Endothelial cell of umbilical vein (primary cell): ENCODE measurements at regions not wholly inside any gene's neighbourhood (a gene's known extent, or its start where the extent isn't known, plus 50 kb on each side); places are given as distances from the start of the nearest gene placed in this dataset.

ENCODE experiments used
- BruUV-seq: library from RNA; stranded (reverse); fragments of 400-500 nt; replicated peaks from 2 replicates; lab custom pipeline; 2021; lab: Mats Ljungman, UMichigan
- CTCF ChIA-PET: fragments of 300-600, 350-600 bp; sonication (Branson Sonifier 250); formaldehyde crosslinking; loops from one replicate; lab custom pipeline; 2021; ENCODE audit warnings: antibody characterized with exemption, inconsistent platforms; lab: Charles Lee
- POLR2A ChIA-PET: fragments of 300-600, 350-600 bp; sonication (Branson Sonifier 250); formaldehyde crosslinking; loops from one replicate; lab custom pipeline; 2021; ENCODE audit warnings: antibody characterized with exemption, inconsistent platforms; lab: Charles Lee
- DNase-seq: peaks from one replicate; pipeline ENCODE4 v3.0.0-alpha.2; 2011; ENCODE audit warnings: low read depth, low spot score
- FAIRE-seq: peaks from 2 replicates; lab custom pipeline; 2011; peaks lifted over from hg19 to GRCh38; lab: Jason Lieb, UNC
- H2AFZ ChIP-seq: 2 replicates; pipeline ENCODE4 v1.6.0; 2012; ENCODE audit warnings: low read depth, low read length, control low read depth, inconsistent platforms
- H3K27ac ChIP-seq: 2 replicates; pipeline ENCODE4 v1.5.1; 2011; ENCODE audit warnings: low read depth, mild to moderate bottlenecking, control low read depth, low read length, moderate library complexity; ENCODE audit not compliant: insufficient read depth
- H3K27me3 ChIP-seq, 2 experiments: 2 replicates each; pipeline versions ENCODE4 v1.6.0 to v1.6.1; 2011; ENCODE audit warnings: low read length in 2 of 2, mixed read lengths in 1 of 2; ENCODE audit not compliant: control insufficient read depth in 2 of 2, insufficient read depth in 2 of 2
- H3K36me3 ChIP-seq, 2 experiments: 2 replicates in 1 of 2; 3 replicates in 1 of 2; pipeline ENCODE4 v1.5.1; 2011; ENCODE audit warnings: low read length in 2 of 2, mild to moderate bottlenecking in 1 of 2, moderate library complexity in 1 of 2; ENCODE audit not compliant: control insufficient read depth in 2 of 2, insufficient read depth in 2 of 2; ENCODE audit errors: extremely low read depth in 1 of 2
- H3K4me1 ChIP-seq: 3 replicates; pipeline ENCODE4 v1.5.1; 2011; ENCODE audit warnings: mild to moderate bottlenecking, low read length; ENCODE audit not compliant: control insufficient read depth, insufficient read depth; ENCODE audit errors: extremely low read depth
- H3K4me2 ChIP-seq: 2 replicates; pipeline ENCODE4 v1.6.1; 2011; ENCODE audit warnings: low read length, control low read depth, mixed read lengths; ENCODE audit not compliant: insufficient read depth
- H3K4me3 ChIP-seq, 3 experiments: fragments of 200-600 bp in 1 of 3; sonication (generic), shearing (Covaris generic) in 1 of 3; replicated peaks in 1 of 3; 2 replicates each; pipeline ENCODE4 v1.5.1; 2011 to 2016; ENCODE audit warnings: control low read depth in 3 of 3, low read length in 3 of 3, mild to moderate bottlenecking in 2 of 3, inconsistent platforms in 1 of 3, low read depth in 1 of 3, moderate library complexity in 1 of 3; ENCODE audit not compliant: insufficient read depth in 1 of 3
- H3K79me2 ChIP-seq: 2 replicates; pipeline ENCODE4 v1.6.0; 2012; ENCODE audit warnings: low read length, inconsistent platforms; ENCODE audit not compliant: control insufficient read depth, insufficient read depth
- H3K9ac ChIP-seq: replicated peaks from 2 replicates; pipeline ENCODE3; 2011; ENCODE audit warnings: low read length, control low read depth; ENCODE audit not compliant: insufficient read depth; ENCODE audit errors: extremely low read depth
- H3K9me1 ChIP-seq: replicated peaks from 3 replicates; pipeline ENCODE4 v1.6.0; 2011; ENCODE audit warnings: mild to moderate bottlenecking, low read length; ENCODE audit not compliant: control insufficient read depth, insufficient read depth; ENCODE audit errors: extremely low read depth
- H3K9me3 ChIP-seq: replicated peaks from 2 replicates; pipeline ENCODE4 v1.5.1; 2012; ENCODE audit warnings: low read length, inconsistent platforms; ENCODE audit not compliant: control insufficient read depth, insufficient read depth
- H4K20me1 ChIP-seq: replicated peaks from 2 replicates; pipeline ENCODE3; 2011; ENCODE audit warnings: mild to moderate bottlenecking, low read length; ENCODE audit not compliant: control insufficient read depth, insufficient read depth; ENCODE audit errors: extremely low read depth
- CTCF ChIP-seq, 2 donors: IDR thresholded peaks; 1 replicate in 1 of 2; 2 replicates in 1 of 2; pipeline ENCODE4 v1.5.1; 2011; ENCODE audit warnings: low read length in 2 of 2, mild to moderate bottlenecking in 2 of 2, moderate library complexity in 2 of 2, control low read depth in 1 of 2, inconsistent platforms in 1 of 2, low read depth in 1 of 2; ENCODE audit not compliant: insufficient read depth in 1 of 2; ENCODE audit errors: extremely low read depth in 1 of 2
- EZH2 ChIP-seq: IDR thresholded peaks from 2 replicates; pipeline ENCODE4 v1.6.1; 2012; ENCODE audit warnings: borderline replicate concordance, low read depth, mild to moderate bottlenecking, moderate library complexity, low read length, inconsistent platforms; ENCODE audit not compliant: severe bottlenecking
- FOS ChIP-seq: IDR thresholded peaks from 2 replicates; pipeline ENCODE4 v1.6.1; 2011; ENCODE audit warnings: mild to moderate bottlenecking, low read length, moderate library complexity, borderline replicate concordance; ENCODE audit not compliant: insufficient read depth
- GATA2 ChIP-seq: IDR thresholded peaks from 2 replicates; pipeline ENCODE4 v1.7.0; 2011; ENCODE audit warnings: low read depth, mild to moderate bottlenecking, moderate library complexity, mixed read lengths, low read length; ENCODE audit not compliant: insufficient read length, insufficient read depth
- JUN ChIP-seq: IDR thresholded peaks from 2 replicates; pipeline ENCODE4 v1.6.1; 2011; ENCODE audit warnings: borderline replicate concordance, low read depth; ENCODE audit not compliant: insufficient read length, insufficient read depth
- MAX ChIP-seq: IDR thresholded peaks from 2 replicates; pipeline ENCODE4 v1.6.1; 2011; ENCODE audit not compliant: insufficient read depth, insufficient read length
- MYC ChIP-seq: IDR thresholded peaks from one replicate; pipeline ENCODE4 v1.6.1; 2011; ENCODE audit warnings: mild to moderate bottlenecking, low read depth, low read length
- POLR2A ChIP-seq: IDR thresholded peaks from 2 replicates; pipeline ENCODE4 v1.6.1; 2012; ENCODE audit warnings: low read depth, mild to moderate bottlenecking, control low read depth, low read length
- POLR2AphosphoS5 ChIP-seq: IDR thresholded peaks from 2 replicates; pipeline ENCODE4 v1.6.1; 2012; ENCODE audit warnings: low read depth, mild to moderate bottlenecking, control low read depth, low read length, moderate library complexity; ENCODE audit not compliant: insufficient read depth
- dilution Hi-C: fragments of 300-500 bp; cut with MboI; formaldehyde crosslinking; loops from one replicate; pipeline ENCODE4 v1.15.0; 2019; ENCODE audit warnings: low sequenced_read_pairs; ENCODE audit not compliant: extremely low pct_ligation_motif_present
- intact Hi-C: fragments of 100-400 bp; cut with micrococcal nuclease; formaldehyde crosslinking; loops from one replicate; pipeline ENCODE4 v1.10.0; 2022

- no TSS peak for BruUV-seq
- intact Hi-C loops (no loop called here), dilution Hi-C loops (no loop called here)
- ChIA-PET POLR2A (no interaction called here), CTCF (interaction anchor here (1.2 to 2.0 kb wide), 4 partner anchors 12 to 133 kb away, joined by 3 to 6 read pairs (median 3); no protein-coding TSS in a partner anchor)
- Histone ChIP-seq H3K9me3 (no peaks in the 10 kb centered on the region), H4K20me1 (no peaks in the 10 kb centered on the region), H3K27me3 (peaks cover 17 to 27% of the 10 kb centered on the region in 2 experiments), H3K4me1 (no peaks in the 10 kb centered on the region), H3K4me2 (no peak overlapping the region), H3K9me1 (no peaks in the 10 kb centered on the region), H3K27ac (no peak overlapping the region), H3K4me3 (no peak overlapping the region), H3K36me3 (no peaks in the 10 kb centered on the region), H3K79me2 (no peaks in the 10 kb centered on the region), H3K9ac (no peak overlapping the region), H2AFZ (no peak overlapping the region)
- FAIRE-seq = no peak
- no peak for DNase-seq
- TF ChIP-seq CTCF (IDR thresholded peaks at IDR 0.05; ENCODE audit: extremely low read depth in 1 of 2, insufficient read depth in 1 of 2, low read depth in 1 of 2, low read length in 2 of 2) = no peak
- TF ChIP-seq JUN = no peak
- no peak for TF ChIP-seq FOS
- no peak for TF ChIP-seq EZH2
- TF ChIP-seq POLR2A = no peak
- no peak for TF ChIP-seq MAX
- TF ChIP-seq MYC = no peak
- TF ChIP-seq GATA2 = no peak
- TF ChIP-seq POLR2AphosphoS5 = no peak
Observed at GRCh38 chr1:47593013-47593568, 155.2 kb downstream of the FOXD2 start.
